Fibroblast of skin of left quadriceps (primary cell): ENCODE measurements at regions not wholly inside any gene's neighbourhood (a gene's known extent, or its start where the extent isn't known, plus 50 kb on each side); places are given as distances from the start of the nearest gene placed in this dataset.
"Not testable (repeated sequence)": the region's sequence is repeated elsewhere in the genome, so short reads cannot be mapped to it uniquely, and the experiment has no call there.

Experiments
- DNase-seq, 2 experiments: peaks; one replicate each; pipeline ENCODE4 v3.0.0-alpha.2; 2013; ENCODE audit warnings: low read depth in 2 of 2

DNA sequence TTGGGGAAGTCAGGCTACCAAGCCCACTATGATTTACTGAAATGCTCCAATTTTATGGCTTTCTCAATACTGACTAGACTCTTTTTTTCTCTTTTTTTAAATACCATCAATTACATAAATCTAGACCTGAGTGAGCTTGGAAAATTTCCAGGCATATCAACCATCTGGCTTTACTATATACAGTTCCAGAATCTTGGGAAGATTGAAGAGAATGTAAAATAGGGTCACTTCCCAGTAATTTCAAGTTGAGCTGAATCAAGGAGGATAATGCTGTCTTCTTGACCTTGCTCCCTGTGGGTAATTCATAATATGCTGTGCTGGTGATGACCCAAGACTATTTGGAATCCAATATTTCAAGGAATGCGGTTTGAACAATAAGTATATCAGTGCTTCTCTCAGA, 108.1 kb downstream of the MAP3K21 start:
- no peak for DNase-seq

DNA sequence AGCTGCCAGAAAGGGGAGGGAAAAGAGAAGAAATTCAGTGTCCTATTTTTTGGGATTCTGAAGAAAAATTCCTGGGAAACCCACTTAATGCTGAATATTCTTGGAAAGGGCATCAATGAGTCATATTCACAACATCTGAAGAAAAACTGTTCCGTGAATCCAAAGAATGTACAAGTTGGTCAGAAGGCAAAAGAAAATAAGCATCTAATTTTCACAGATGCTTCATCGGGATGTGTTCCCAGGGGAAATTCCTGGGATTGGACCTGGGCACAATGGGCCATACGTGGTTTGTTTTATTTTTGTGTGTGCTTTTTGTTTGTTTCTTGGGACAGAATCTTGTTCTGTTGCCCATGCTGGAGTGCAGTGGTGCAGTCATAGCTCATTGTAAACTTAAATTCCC, 112.2 kb downstream of the MAP3K21 start:
- no peak for DNase-seq

DNA sequence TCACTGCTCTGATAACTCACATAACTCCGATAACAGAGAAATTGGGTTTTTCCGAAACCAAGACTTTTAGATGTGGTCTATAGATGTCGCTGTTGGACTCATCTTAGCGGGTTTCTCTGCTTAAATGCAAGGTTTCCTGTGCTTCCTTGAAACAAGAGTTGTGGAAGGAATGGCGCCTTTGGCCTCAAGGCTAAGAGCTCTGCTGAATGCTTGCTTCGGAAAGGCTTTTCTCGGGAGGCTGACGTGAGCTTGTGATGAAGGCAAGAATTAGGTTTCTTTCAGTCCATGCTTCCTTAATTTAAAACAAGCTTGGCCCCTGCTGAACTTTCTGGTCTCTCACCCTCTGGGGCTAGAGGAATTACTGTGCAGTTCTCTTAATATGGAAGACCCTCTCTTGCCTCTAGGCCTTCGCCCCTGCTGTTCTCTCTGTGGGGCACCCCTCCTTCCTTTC, 113.5 kb downstream of the MAP3K21 start:
- peak; percentile 36 to 41 for DNase-seq

DNA sequence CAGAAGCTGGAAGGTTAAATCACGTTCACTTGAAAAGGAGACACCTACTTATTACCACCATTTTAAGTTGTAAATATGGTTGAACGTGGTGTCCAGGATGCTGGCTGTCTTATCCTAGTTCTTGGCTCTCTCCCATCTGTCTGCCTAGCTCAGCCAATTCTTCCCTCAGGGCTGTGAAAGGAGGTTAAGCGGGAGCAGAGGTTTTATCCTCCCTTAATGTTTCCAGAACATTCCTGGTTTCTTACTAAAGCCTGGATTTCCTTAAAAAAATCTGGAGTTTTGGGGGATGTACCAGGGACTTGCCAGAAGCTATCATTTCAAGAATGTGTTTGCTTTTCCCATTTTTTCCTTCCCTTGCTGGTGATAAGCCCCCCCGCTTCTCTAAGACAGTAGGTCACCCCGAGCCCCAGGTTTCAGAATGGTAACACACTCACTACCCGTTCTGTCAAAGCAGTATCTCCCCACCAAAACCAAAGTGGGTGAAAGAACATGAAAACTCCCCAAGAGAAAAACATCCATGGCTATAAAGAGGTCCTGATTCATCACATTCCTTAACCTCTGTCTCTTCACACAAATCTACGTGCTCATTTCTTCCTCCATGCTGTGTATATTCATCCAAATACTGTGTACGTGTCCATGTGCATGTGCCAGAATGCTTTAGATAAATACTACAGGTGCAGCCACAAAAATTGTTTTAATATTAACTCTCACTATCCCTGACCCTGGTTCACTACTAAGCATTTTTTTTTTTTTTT, 114.7 kb downstream of the MAP3K21 start:
- DNase-seq: no peak

DNA sequence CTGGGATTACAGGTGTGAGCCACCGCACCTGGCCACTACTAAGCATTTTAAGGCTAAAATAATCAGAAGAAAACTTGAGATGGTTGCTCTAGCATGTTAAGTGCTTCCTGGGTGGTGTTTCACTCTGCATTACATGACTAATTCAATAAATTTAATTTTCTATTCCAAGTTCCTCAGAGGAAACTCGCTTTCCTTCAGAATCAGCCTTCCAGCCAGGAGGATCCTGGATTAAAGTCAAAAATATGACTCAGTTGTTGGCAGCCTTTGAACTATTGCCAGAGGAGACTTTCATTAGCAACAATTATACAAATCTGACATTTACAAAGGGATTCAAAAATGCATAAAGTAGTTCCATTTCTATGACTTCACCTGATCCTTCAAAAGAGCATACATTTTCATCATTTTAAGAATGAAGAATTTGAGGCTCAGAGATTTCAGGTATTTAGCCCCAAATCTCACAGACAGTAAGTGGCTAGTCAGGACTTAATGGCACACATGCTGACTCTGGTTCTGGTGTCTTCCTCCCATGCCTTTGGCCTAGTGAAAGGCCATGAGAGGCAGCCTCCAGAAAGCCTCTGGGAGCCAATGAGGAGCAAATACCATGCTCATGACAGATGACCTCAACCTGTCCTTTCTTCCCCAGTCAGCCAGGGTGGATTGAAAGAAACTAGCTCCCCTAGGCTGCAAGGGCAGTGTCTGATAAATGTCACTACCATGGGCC, 115.7 kb downstream of the MAP3K21 start:
- no peak for DNase-seq

DNA sequence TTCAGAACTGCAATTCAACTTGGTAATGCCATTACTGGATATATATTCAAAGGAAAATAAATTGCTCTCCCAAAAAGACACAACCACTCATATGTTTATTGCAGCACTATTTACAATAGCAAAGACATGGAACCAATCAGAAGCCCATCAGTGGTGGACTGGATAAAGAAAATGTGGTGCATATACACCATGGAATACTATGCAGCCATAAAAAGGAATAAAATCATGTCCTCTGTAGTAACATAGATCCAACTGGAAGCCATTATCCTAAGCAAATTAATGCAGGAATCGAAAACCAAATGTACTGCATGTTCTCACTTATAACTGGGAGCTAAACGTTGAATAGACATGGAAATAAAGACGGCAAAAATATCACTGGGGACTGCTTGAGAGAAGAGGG, 117.0 kb downstream of the MAP3K21 start:
- DNase-seq: no peak

DNA sequence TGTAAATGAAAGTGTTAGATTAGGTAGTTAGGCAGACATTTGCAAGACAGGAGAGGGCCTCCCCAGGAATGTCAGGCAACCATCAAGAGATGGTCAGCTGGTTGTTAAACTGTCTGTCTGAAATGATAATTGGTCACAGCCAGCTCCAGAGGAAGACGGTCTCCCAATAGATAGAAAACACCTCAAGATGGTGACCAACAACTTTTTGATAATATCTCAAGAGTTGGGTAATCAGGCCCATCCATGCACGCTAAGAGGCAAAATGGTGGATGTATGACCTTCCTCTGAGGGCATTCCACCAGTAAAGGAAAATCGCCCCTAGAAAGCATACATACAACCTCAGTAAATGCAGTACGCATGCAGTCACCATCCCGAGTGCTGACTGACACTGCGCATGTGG, 118.2 kb downstream of the MAP3K21 start:
- DNase-seq: no peak

DNA sequence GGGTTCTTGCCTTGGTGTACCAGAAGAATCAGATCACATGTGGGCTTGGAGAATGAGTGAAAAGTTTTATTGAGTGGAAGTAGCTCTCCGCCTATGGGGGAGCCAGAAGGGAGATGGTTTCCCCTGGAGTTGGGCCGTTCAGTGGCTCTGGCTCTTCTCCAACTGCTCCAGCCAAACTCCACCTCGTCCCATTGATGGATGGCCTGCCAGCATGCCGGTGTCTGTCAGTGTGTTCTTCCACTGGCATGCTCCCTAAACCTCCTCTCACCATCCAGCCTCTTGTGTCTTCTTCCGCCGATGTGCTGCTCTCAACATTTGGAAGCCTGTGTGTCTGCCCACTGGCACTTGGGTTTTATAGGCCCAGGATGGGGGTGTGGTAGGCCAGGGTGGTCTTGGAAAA, 119.4 kb downstream of the MAP3K21 start:
- DNase-seq: no peak

DNA sequence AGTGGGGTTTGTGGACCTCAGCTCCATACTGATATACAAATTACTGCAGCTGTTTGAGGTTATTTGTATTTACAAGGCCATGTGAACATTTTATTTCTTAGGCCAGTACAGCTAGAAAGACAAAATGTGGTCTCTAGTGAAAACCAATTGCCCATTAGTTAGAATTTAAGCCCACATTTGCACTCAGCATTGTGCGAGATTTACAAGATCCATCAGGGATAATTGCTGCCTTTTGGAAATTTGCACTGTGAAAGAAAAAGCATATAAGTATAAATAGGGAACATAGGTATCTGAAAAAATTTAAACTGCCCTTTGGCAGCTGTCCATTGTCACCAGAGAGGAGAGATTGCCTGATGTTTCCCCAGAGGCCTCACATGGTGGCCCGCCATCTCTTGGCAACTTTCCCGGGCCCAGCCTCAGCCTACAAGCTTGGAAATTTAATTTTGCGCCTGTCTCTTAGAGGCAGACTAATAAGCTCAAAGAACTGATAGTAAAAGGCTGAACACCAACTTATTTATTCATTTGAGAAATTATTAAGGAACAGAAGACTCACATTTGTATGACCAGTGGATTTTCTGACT, 120.7 kb downstream of the MAP3K21 start:
- no peak for DNase-seq

DNA sequence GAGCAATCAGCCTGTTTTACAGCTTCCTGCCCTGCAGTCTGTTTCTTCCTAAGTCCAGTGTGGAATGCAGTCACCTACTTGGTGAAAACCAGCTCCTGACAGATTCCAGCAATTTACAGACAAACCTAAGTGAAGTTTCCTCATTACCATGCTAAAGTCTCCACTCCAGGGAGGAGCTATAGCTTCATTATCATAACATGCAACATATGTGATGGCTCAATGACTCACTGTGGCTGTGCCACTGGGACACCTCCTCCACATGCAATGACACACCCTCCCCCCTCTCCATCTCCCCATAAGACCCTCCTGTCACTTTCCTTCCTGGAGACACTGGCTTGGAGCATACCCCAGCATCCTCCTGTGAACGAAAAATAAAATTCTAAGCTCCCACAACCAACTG, 125.2 kb downstream of the MAP3K21 start:
- DNase-seq: no peak

DNA sequence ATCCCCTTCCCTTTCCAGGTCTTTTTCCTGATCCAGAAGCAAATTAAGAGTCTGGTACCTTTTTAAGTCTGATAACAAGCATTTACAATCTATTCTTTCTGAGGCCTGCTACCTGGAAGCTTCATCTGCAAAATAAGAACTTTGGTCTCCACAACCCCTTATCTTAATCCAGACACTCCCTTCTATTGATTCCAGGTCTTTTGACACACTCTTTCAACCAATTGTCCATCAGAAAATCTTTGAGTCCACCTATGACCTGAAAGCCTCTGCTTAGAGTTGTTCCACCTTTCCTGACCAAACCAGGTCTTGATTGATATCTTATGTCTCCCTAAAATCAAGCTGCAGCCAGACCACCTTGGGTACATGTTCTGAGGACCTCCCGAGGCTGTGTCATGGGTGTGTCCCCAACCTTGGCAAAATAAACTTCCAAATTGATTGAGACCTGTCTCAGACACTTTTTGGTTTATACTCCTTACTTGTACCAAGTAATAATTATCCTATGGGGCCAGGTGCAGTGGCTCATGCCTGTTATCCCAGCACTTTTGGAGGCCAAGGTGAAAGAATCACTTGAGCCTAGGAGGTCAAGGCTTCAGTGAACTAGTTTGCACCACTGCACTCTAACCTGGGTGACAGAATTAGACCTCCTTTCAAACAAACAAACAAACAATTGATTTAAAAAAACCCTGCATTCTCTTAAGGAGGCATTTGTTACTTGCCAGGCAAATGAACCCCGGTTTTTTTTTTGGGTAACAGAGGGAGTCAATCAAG, 126.1 kb downstream of the MAP3K21 start:
- no peak for DNase-seq

DNA sequence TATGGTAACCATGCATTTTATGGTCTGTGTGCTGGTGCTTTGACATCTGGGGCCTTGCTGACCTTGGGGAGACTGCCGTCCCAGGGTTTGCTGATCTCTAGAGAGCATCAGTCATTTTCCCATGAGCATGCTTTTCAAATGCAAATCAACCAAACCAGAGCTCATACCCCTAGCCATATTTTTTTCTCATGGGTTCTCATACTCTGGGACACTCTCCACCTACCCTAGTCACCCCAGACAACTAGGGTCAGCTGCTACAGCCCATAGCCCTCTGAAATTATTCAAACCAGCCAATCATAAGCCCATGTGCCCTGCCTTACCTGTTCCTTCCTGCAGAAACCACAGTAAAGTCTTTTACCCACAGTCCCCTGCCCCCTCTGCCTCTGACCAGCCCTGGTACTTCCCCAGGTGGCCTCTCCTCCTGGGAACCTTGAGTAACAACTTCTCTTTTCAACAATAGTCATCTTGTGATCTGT, 132.0 kb downstream of the MAP3K21 start:
- DNase-seq: no peak

DNA sequence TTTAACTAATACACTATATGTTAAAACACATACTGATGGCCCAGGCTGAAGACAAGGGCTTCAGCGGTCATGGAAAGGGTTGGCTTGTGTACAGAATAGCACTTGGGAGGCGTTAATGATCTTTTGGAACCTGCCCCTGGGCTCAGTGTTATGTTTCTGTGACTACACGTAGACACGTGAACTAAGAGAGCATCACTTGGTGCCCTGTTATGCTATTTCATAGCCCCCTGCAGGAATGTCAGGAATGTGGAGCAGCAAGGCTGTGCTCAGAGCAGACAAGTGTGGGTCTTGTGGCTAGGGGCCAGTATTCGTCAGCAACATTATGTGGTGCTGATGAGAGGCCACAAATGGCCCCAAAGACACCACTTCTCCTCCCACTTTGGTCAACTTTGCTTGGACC, 132.4 kb downstream of the MAP3K21 start:
- DNase-seq: no peak

DNA sequence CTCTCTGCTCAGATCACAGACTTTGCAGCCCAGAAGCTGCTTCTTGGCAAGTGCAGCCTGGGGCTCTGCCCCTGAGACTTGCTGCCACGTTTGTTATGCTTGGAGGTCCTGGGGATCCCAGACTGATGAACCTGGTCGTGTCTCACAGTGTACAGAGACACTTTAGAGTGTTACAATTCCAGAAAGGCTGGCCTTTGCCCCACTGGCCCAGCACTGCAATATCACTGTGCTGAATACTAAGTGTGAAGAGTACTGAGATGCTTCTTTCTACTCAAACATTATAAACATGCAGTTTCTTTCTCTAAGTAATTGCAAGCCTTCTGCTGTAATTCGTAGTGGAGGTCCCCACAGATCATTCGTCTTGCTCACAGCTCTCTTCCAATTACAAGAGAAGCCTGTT, 133.2 kb downstream of the MAP3K21 start:
- DNase-seq: no peak

DNA sequence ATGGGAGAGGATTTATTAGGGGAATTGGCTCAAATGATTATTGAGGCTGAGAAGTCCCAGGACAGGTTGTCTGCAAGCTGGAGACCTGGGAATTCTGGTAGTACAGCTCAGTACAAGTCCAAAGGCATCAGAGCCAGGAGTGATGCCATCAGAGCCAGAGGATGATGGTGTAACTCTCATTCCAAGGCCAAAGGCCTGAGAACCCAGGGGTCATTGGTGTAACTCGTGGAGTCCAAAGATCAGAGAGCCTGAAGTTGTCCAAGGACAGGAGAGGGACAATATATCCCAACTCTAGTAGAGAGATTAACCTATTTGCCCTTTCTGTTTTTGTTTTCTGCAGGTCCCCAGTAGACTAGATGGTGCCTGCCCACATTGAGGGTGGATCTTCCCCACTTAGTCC, 134.3 kb downstream of the MAP3K21 start:
- no peak for DNase-seq

DNA sequence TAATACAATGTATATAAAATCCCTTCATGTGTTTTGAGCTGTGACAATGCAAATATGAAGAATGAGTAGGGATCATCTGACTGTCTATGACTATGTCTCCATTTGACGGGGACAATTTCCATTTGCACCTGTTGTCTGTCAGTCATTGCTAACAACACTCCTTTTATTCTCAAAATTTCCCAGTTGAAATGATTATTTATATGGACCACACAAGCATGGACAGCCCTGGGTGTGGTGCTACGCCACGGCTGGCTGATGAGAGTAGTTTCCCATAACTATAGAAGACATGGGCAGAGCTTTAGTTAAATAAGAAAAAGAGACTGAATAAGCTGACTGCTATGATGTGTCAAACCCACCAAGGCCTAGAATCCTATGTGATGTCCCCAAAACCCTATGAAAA, 135.8 kb downstream of the MAP3K21 start:
- DNase-seq: no peak

DNA sequence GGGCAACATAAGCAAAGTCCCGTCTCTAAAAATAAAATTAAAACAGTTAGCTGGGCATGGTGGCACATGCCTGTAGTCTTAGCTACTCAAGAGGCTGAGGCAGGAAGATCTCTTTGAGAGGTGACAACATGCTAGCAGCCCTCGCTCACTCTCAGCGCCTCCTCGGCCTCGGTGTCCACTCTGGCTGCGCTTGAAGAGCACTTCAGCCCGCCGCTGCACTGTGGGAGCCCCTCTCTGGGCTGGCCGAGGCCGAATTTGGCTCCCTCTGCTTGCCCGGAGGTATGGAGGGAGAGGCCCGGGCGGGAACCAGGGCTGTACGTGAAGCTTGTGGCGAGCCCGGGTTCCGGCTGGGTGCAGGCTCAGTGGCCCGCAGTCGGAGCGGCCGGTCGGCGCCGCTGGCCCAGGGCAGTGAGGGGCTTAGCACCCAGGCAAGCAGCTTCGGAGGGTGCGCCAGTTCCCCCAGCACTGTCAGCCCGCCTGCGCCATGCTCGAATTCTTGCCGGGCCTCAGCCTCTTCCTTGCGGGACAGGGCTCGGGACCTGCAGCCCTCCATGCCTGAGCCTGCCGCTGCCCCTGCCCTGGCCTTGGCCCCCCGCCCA, 138.3 kb downstream of the MAP3K21 start:
- DNase-seq: no peak

DNA sequence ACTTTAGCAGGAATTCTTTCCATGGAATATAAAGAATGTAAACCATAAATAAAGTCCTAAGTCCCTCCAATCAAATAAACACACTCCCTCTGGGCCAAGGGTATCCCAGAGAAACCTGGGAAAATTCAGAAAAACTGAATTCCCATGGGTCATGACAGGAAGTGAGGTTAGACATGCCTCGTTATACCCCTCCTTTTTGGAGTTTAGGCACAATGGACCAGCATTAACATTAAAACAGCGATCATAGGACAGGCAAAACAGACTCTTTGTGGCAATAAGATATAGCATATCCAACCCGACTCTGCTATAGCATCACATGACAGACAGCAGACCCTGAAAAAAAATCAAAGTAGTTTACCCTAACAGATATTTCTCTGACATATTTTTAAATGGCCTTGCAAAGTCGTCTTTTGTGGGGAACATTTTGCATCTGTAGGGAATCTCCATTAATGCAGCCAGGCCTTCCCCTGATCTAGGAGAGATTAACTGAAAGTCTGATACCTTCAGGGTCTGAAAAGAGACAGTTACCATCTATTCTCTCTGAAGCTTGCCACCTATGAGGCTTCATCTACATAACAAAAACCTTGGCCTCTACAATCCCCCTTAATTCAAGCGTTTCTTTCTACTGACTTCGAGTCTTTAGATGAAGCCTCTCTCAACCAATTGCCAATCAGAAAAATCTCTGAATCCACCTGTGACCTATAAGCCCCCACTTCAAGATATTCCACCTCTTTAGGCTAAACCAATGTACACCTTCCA, 143.0 kb upstream of the KCNK1 start:
- no peak for DNase-seq

DNA sequence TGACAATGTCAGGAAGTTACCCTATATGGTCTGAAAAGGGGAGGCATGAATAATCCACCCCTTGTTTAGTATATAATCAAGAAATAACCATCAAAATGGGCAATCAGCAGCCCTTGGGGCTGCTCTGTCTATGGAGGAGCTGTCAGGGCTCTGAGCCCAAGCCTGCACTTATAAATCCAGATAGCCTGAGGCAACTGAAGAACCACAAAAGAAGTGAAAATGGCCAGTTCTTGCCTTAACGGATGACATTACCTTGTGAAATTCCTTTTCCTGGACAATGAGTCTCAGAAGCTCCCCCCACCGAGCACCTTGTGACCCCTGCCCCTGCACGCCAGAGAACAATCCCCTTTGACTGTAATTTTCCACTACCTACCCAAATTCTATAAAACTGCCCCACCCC, 142.1 kb upstream of the KCNK1 start:
- not testable (repeated sequence) for DNase-seq

DNA sequence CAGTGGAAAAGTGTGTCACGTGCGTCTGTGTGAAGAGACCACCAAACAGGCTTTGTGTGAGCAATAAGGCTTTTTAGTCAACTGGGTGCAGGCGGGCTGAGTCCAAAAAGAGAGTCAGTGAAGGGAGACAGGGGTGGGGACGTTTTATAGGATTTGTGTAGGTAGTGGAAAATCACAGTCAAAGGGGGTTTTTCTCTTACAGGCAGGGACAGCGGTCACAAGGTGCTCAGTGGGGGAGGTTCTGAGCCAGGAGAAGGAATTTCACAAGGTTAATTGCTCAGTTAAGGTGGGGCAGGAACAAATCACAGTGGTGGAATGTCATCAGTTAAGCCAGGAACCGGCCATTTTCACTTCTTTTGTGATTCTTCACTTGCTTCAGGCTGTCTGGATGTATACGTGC, 141.1 kb upstream of the KCNK1 start:
- DNase-seq: not testable (repeated sequence)
